NB4 (cell line): ENCODE measurements at regions not wholly inside any gene's neighbourhood (a gene's known extent, or its start where the extent isn't known, plus 50 kb on each side); places are given as distances from the start of the nearest gene placed in this dataset.
"Not testable (repeated sequence)": the region's sequence is repeated elsewhere in the genome, so short reads cannot be mapped to it uniquely, and the experiment has no call there.

Experiments
- DNase-seq: peaks from one replicate; pipeline ENCODE4 v3.0.0; 2010; ENCODE audit warnings: low read depth
- H3K4me3 ChIP-seq: one replicate; pipeline ENCODE4 v1.5.1; 2011; ENCODE audit warnings: mild to moderate bottlenecking, low read depth, low read length, moderate library complexity
- MYC ChIP-seq: IDR thresholded peaks from 2 replicates; pipeline ENCODE4 v1.6.1; 2011; ENCODE audit warnings: low read depth, low read length
- POLR2A ChIP-seq: IDR thresholded peaks from 2 replicates; pipeline ENCODE4 v1.6.1; 2011; ENCODE audit warnings: mild to moderate bottlenecking; ENCODE audit not compliant: insufficient read length; ENCODE audit errors: extremely low read depth
- TF ChIP-seq, protein P1 (sequence below): IDR thresholded peaks from 2 replicates; pipeline ENCODE4 v1.6.1; 2011; ENCODE audit warnings: low read depth, low read length
- TF ChIP-seq, protein P2 (sequence below): IDR thresholded peaks from one replicate; pipeline ENCODE4 v1.5.1; 2012; ENCODE audit warnings: low read depth, low read length

DNA sequence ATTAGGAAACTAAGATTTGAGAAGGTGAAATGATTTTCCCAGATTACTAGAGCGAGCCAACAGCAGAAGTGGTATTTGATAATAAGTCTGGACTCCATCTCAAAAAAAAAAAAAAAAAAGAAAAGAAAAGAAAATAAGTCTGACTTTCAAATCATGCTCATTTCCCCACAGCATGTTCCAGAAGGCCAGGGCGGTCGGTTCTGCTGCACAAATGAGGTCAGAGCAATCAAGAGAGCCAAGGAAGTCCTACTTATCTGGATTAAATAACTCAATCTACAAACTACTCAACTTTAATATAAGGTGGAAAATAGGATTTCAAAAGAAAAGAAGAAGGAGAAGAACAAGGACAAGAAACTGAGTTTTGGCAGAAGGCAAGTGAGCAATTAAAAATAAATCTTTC lies 130.4 kb upstream of the RASA1 start:
- no peak for DNase-seq
- no peak overlapping the region for H3K4me3 ChIP-seq
- TF ChIP-seq POLR2A (no peak), MYC (no peak)
- TF ChIP-seq, protein P1, sequence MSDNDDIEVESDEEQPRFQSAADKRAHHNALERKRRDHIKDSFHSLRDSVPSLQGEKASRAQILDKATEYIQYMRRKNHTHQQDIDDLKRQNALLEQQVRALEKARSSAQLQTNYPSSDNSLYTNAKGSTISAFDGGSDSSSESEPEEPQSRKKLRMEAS, result no peak
- TF ChIP-seq, protein P2, sequence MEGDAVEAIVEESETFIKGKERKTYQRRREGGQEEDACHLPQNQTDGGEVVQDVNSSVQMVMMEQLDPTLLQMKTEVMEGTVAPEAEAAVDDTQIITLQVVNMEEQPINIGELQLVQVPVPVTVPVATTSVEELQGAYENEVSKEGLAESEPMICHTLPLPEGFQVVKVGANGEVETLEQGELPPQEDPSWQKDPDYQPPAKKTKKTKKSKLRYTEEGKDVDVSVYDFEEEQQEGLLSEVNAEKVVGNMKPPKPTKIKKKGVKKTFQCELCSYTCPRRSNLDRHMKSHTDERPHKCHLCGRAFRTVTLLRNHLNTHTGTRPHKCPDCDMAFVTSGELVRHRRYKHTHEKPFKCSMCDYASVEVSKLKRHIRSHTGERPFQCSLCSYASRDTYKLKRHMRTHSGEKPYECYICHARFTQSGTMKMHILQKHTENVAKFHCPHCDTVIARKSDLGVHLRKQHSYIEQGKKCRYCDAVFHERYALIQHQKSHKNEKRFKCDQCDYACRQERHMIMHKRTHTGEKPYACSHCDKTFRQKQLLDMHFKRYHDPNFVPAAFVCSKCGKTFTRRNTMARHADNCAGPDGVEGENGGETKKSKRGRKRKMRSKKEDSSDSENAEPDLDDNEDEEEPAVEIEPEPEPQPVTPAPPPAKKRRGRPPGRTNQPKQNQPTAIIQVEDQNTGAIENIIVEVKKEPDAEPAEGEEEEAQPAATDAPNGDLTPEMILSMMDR, result no peak

DNA sequence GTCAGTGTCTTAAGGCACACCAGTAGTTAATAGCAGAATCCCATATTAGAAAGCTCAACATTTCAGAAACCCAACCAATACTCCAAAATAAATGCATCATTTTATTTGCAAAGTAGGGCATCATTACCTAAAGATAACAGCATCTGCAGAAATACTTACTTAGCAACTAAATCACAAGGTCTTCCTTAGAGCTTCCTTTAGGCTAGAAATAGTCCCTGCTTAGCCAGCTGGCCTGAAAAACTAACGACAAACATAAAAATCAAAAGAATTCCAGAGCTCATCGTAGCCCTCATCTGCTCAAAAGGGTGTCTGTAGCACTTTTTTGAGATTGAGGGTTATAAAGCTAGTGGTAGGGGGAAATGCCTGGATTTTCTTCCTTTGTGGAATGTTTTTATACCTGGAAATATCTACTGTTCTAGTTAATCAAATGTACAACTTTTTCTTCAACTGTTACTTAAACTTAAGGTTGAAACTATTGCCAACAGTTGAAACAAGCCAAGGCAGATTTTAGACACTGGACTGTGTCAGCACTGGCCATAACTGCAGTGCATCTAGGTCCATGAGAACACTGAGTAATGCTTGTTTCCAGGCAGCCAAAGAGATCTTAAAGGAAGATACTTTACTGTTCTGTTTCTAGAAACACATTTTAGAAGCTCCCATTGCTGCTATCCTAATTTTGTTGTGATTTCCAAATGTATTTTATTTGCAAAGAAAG lies 129.4 kb upstream of the RASA1 start:
- no peak overlapping the region for H3K4me3 ChIP-seq
- TF ChIP-seq, protein P1, result no peak
- TF ChIP-seq, protein P2, result no peak
- TF ChIP-seq POLR2A (no peak), MYC (no peak)
- DNase-seq, result no peak

DNA sequence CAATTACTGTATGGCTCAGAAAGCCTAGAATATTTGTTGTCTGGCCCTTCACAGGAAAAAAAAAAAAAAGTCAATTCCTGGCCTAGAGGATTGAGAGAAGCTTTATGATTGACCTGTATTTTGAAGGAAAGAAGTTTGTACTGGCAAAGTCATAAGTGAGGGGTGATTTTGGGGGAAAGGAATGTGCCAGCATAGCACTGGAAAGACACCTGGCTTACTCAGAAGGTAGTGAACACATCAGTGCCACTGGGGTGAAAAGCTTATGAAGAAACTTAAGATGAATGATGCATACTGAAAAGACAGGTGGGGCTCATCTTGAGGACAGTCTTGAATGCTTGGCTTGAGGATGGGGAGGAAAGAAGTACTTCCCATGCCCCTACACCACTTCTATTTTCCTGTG lies 127.9 kb upstream of the RASA1 start:
- no peak overlapping the region for H3K4me3 ChIP-seq
- TF ChIP-seq, protein P1, result no peak
- TF ChIP-seq, protein P2, result no peak
- TF ChIP-seq MYC (no peak), POLR2A (no peak)
- DNase-seq, result no peak

DNA sequence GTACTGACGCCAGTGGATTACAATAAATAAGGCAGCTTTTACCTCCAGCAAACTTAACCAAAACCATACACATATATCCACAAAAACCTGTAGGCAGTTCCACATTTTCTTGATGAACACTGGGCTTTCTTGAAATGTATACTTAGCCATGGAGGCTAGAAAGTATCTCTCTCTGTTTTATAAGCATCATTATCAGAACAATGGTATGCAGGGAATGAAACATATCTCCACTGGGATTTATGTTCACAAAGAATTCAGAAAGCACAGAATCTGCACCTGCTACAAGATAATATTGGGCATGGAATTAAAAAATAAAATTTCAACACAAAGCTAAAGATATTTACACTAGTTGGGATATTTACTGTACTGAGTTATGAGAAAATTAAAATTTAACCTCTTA lies 126.1 kb upstream of the RASA1 start:
- TF ChIP-seq, protein P2, result no peak
- no peak for TF ChIP-seq POLR2A
- TF ChIP-seq MYC, result no peak
- TF ChIP-seq, protein P1, result no peak
- H3K4me3 ChIP-seq, result no peak overlapping the region
- no peak for DNase-seq

DNA sequence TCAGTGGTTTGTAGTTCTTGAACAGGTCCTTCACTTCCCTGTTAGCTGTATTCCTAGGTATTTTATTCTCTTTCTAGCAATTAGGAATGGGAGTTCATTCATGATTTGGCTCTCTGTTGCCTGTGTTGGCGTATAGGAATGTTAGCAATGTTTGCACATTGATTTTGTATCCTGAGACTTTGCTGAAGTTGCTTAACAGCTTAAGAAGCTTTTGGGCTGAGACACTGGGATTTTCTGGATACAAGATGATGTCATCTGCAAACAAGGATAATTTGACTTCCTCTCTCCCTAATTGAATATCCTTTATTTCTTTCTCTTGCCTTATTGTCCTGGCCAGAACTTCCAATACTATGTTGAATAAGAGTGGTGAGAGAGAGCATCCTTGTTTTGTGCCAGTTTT lies 121.8 kb upstream of the RASA1 start:
- DNase-seq, H3K4me3 ChIP-seq: not testable (repeated sequence)

DNA sequence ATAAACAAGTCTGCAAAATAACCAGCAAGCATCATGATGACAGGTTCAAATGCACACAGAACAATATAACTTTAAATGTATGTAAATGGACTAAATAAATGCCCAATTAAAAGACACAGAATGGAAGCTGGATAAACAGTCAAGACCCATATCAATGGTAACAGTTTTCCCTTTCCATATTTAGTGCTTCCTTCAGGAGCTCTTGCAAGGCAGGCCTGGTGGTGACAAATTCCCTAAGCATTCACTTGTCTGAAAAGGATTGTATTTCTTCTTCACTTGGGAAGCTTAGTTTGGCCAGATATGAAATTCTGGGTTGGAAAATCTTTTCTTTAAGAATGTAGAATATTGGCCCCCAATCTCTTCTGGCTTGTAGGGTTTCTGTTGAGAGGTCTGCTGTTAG lies 120.2 kb upstream of the RASA1 start:
- TF ChIP-seq, protein P2, result no peak
- TF ChIP-seq POLR2A, result no peak
- TF ChIP-seq, protein P1, result no peak
- no peak for TF ChIP-seq MYC
- H3K4me3 ChIP-seq, result no peak overlapping the region
- no peak for DNase-seq
